MCF 10A (cell line): ENCODE measurements at regions not wholly inside any gene's neighbourhood (a gene's known extent, or its start where the extent isn't known, plus 50 kb on each side); places are given as distances from the start of the nearest gene placed in this dataset.

Experiments used
- BruUV-seq: library from RNA; stranded (reverse); fragments of 400-500 nt; replicated peaks from 2 replicates; lab custom pipeline; 2021; lab: Mats Ljungman, UMichigan
- CTCF ChIA-PET: fragments of 300-600 bp; sonication (Branson Sonifier 250); formaldehyde crosslinking; extraction: SDS; loops from one replicate; lab custom pipeline; 2021; ENCODE audit warnings: antibody characterized with exemption, inconsistent platforms; lab: Yijun Ruan, JAX
- POLR2A ChIA-PET: fragments of 300-600, 350-650 bp; sonication (Branson Sonifier 250); formaldehyde crosslinking; extraction: SDS; loops from one replicate; lab custom pipeline; 2020; ENCODE audit warnings: antibody characterized with exemption, inconsistent platforms; lab: Yijun Ruan, JAX
- DNase-seq: peaks from one replicate; pipeline ENCODE4 v3.0.0-alpha.2; 2018; ENCODE audit not compliant: unreplicated experiment
- H3K27ac Mint-ChIP-seq: one replicate; pipeline ENCODE4 v1.8.0; 2022; ENCODE audit warnings: mild to moderate bottlenecking, low read depth, mixed read lengths; ENCODE audit not compliant: unreplicated experiment
- H3K27me3 Mint-ChIP-seq: one replicate; pipeline ENCODE4 v1.8.0; 2022; ENCODE audit warnings: mixed read lengths; ENCODE audit not compliant: insufficient read depth, unreplicated experiment
- H3K36me3 Mint-ChIP-seq: one replicate; pipeline ENCODE4 v1.8.0; 2022; ENCODE audit warnings: mild to moderate bottlenecking, moderate library complexity, mixed read lengths; ENCODE audit not compliant: insufficient read depth, unreplicated experiment
- H3K4me1 Mint-ChIP-seq: one replicate; pipeline ENCODE4 v1.8.0; 2022; ENCODE audit warnings: mixed read lengths; ENCODE audit not compliant: insufficient read depth, unreplicated experiment
- H3K4me3 Mint-ChIP-seq: one replicate; pipeline ENCODE4 v1.8.0; 2022; ENCODE audit warnings: mild to moderate bottlenecking, moderate library complexity, mixed read lengths; ENCODE audit not compliant: unreplicated experiment
- H3K9me3 Mint-ChIP-seq: one replicate; pipeline ENCODE4 v1.8.0; 2022; ENCODE audit warnings: mixed read lengths; ENCODE audit not compliant: unreplicated experiment
- intact Hi-C: fragments of 100-400 bp; cut with micrococcal nuclease; formaldehyde crosslinking; loops from 2 replicates; pipeline ENCODE4 v1.14.1; 2022
- TF ChIP-seq, protein P1 (sequence below): fragments of 200-600 bp; IDR thresholded peaks from one replicate; pipeline ENCODE4 v1.8.0; 2022; ENCODE audit warnings: antibody characterized with exemption, mild to moderate bottlenecking; ENCODE audit not compliant: unreplicated experiment

DNA sequence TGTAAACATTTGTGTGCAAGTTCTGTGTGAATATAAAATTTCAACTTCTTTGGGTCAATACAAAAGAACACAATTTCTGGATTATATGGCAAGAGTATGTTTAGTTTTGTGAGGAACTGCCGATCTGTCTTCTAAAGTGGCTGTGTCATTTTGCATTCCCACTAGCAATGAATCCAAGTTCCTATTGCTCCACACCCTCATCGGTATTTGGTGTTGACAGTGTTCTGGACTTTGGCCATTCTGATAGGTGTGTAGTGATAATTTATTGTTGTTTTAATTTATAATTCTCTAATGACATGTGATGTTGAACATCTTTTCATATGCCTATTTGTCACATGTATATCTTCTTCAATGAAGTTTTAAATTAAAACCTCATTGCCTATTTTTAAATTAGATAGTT lies 58.2 kb upstream of the TMC3 start:
- TF ChIP-seq, protein P1, sequence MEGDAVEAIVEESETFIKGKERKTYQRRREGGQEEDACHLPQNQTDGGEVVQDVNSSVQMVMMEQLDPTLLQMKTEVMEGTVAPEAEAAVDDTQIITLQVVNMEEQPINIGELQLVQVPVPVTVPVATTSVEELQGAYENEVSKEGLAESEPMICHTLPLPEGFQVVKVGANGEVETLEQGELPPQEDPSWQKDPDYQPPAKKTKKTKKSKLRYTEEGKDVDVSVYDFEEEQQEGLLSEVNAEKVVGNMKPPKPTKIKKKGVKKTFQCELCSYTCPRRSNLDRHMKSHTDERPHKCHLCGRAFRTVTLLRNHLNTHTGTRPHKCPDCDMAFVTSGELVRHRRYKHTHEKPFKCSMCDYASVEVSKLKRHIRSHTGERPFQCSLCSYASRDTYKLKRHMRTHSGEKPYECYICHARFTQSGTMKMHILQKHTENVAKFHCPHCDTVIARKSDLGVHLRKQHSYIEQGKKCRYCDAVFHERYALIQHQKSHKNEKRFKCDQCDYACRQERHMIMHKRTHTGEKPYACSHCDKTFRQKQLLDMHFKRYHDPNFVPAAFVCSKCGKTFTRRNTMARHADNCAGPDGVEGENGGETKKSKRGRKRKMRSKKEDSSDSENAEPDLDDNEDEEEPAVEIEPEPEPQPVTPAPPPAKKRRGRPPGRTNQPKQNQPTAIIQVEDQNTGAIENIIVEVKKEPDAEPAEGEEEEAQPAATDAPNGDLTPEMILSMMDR, result no peak
- peaks cover 12% of the 10 kb centered on the region for H3K4me1 Mint-ChIP-seq
- H3K27ac Mint-ChIP-seq, result no peak overlapping the region
- H3K27me3 Mint-ChIP-seq, result no peaks in the 10 kb centered on the region
- ChIA-PET POLR2A (no interaction called here), CTCF (interaction anchor here (0.5 to 2.1 kb wide), 2 partner anchors 22 to 715 kb away, joined by 5 to 7 read pairs; no protein-coding TSS in a partner anchor)
- no TSS peak for BruUV-seq
- no peak for DNase-seq
- no peak overlapping the region for H3K4me3 Mint-ChIP-seq
- peaks cover 6% of the 10 kb centered on the region for H3K36me3 Mint-ChIP-seq
- H3K9me3 Mint-ChIP-seq, result no peaks in the 10 kb centered on the region
- intact Hi-C loops, result no loop called here

DNA sequence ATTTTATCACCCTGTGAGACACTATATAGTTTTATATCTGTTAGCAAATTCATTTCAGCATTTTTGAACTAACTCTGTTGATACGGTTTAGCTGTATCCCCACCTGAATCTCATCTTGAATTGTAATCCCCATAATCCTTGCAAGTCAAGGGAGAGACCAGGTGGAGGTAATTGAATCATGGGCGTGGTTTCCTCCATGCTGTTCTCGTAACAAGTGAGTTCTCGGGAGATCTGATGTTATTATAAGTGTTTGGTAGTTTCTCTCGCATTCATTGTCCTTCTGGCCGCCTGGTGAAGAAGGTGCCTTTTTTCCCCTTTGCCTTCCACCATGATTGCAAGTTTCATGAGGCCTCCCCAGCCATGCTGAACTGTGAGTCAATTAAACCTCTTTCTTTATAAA lies 53.2 kb upstream of the TMC3 start:
- DNase-seq, result no peak
- TF ChIP-seq, protein P1, result no peak
- Mint-ChIP-seq H3K4me3 (no peak overlapping the region), H3K27me3 (no peaks in the 10 kb centered on the region), H3K27ac (no peak overlapping the region), H3K4me1 (no peaks in the 10 kb centered on the region), H3K9me3 (peaks cover 7% of the 10 kb centered on the region), H3K36me3 (no peaks in the 10 kb centered on the region)
- ChIA-PET CTCF (no interaction called here), POLR2A (no interaction called here)
- BruUV-seq, result no TSS peak
- intact Hi-C loops, result no loop called here

DNA sequence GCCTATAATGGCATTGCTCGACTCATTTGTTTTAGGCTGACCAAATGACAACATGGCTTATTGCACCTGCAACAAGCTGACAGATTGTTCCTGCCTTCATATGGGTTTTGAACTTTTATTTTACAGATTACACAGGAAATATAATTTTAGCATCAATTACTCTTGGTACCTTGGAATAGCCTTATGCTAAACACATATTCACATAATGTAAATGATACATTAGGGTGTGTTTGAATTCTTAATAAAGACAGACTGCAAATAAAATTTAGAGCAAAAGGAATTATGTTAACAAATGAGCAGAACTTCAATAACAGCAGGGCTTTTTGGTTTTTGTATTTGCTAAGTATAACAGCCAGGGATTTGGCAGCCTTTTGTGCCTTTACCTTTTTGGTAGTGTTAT lies 51.9 kb upstream of the TMC3 start:
- no peaks in the 10 kb centered on the region for H3K36me3 Mint-ChIP-seq
- H3K27ac Mint-ChIP-seq, result no peak overlapping the region
- intact Hi-C loops, result no loop called here
- DNase-seq, result no peak
- ChIA-PET CTCF (interaction anchor here (0.6 to 1.0 kb wide), 2 partner anchors 309 to 761 kb away, joined by 3 read pairs; no protein-coding TSS in a partner anchor), POLR2A (no interaction called here)
- TF ChIP-seq, protein P1, result no peak
- H3K27me3 Mint-ChIP-seq, result no peaks in the 10 kb centered on the region
- BruUV-seq, result no TSS peak
- peaks cover 7% of the 10 kb centered on the region for H3K9me3 Mint-ChIP-seq
- H3K4me1 Mint-ChIP-seq, result no peaks in the 10 kb centered on the region
- H3K4me3 Mint-ChIP-seq, result no peak overlapping the region
